Type B pancreatic cell (in vitro differentiated cells): ENCODE measurements at regions not wholly inside any gene's neighbourhood (a gene's known extent, or its start where the extent isn't known, plus 50 kb on each side); places are given as distances from the start of the nearest gene placed in this dataset.

Experiments
- DNase-seq: peaks from one replicate; pipeline ENCODE4 v3.0.0; 2021; ENCODE audit warnings: mixed read lengths; ENCODE audit not compliant: unreplicated experiment; ENCODE audit errors: extremely low spot score
- H3K27ac Mint-ChIP-seq: 2 replicates; pipeline ENCODE4 v1.8.0; 2021; ENCODE audit warnings: mild to moderate bottlenecking, mixed read lengths
- H3K27me3 Mint-ChIP-seq: 2 replicates; pipeline ENCODE4 v1.8.0; 2021; ENCODE audit warnings: mixed read lengths
- H3K36me3 Mint-ChIP-seq: 2 replicates; pipeline ENCODE4 v1.8.0; 2021; ENCODE audit warnings: mixed read lengths
- H3K4me1 Mint-ChIP-seq: one replicate; pipeline ENCODE4 v1.8.0; 2021; ENCODE audit warnings: mixed read lengths; ENCODE audit not compliant: unreplicated experiment
- H3K4me3 Mint-ChIP-seq: 2 replicates; pipeline ENCODE4 v1.8.0; 2021; ENCODE audit warnings: mild to moderate bottlenecking, mixed read lengths
- H3K9me3 Mint-ChIP-seq: 2 replicates; pipeline ENCODE4 v1.8.0; 2021; ENCODE audit warnings: mixed read lengths
- CTCF ChIP-seq: fragments of 200-600 bp; sonication (generic); conservative IDR thresholded peaks from 2 replicates; pipeline ENCODE4 v1.5.0; 2021; ENCODE audit warnings: antibody characterized with exemption, mild to moderate bottlenecking

GRCh38 chr2:59019566-59020159 lies 778.5 kb upstream of the FANCL start:
- Mint-ChIP-seq H3K9me3 (no peaks in the 10 kb centered on the region), H3K27ac (no peak overlapping the region)
- DNase-seq, result no peak

GRCh38 chr2:59018737-59019136 lies 777.6 kb upstream of the FANCL start:
- Mint-ChIP-seq H3K36me3 (no peaks in the 10 kb centered on the region), H3K4me1 (no peaks in the 10 kb centered on the region), H3K27ac (no peak overlapping the region), H3K4me3 (no peak overlapping the region), H3K9me3 (no peaks in the 10 kb centered on the region), H3K27me3 (no peaks in the 10 kb centered on the region)
- TF ChIP-seq CTCF, result no peak
- DNase-seq, result no peak

More at GRCh38 chr2:59019566-59020159, 778.5 kb upstream of the FANCL start:
- no peak for TF ChIP-seq CTCF
- no peaks in the 10 kb centered on the region for H3K36me3 Mint-ChIP-seq
- H3K27me3 Mint-ChIP-seq, result no peaks in the 10 kb centered on the region
- no peaks in the 10 kb centered on the region for H3K4me1 Mint-ChIP-seq
- H3K4me3 Mint-ChIP-seq, result no peak overlapping the region

GRCh38 chr2:59015027-59015426 lies 773.9 kb upstream of the FANCL start:
- Mint-ChIP-seq H3K4me1 (no peaks in the 10 kb centered on the region), H3K9me3 (peaks cover 6% of the 10 kb centered on the region), H3K4me3 (no peak overlapping the region), H3K36me3 (no peaks in the 10 kb centered on the region), H3K27me3 (no peaks in the 10 kb centered on the region), H3K27ac (no peak overlapping the region)
- no peak for TF ChIP-seq CTCF
- no peak for DNase-seq

GRCh38 chr2:59012971-59013370 lies 771.8 kb upstream of the FANCL start:
- Mint-ChIP-seq H3K27ac (no peak overlapping the region), H3K4me3 (no peak overlapping the region), H3K9me3 (peaks cover 6% of the 10 kb centered on the region), H3K36me3 (no peaks in the 10 kb centered on the region), H3K27me3 (no peaks in the 10 kb centered on the region), H3K4me1 (no peaks in the 10 kb centered on the region)
- no peak for TF ChIP-seq CTCF
- DNase-seq, result no peak

- TF ChIP-seq CTCF, result no peak
- Mint-ChIP-seq H3K27me3 (no peaks in the 10 kb centered on the region), H3K4me3 (no peak overlapping the region), H3K27ac (no peak overlapping the region), H3K4me1 (no peaks in the 10 kb centered on the region), H3K9me3 (peaks cover 6% of the 10 kb centered on the region), H3K36me3 (no peaks in the 10 kb centered on the region)
- DNase-seq, result no peak
Measured at GRCh38 chr2:59012234-59012633, 771.1 kb upstream of the FANCL start.

GRCh38 chr2:59008950-59009349 lies 767.8 kb upstream of the FANCL start:
- Mint-ChIP-seq H3K4me3 (no peak overlapping the region), H3K36me3 (no peaks in the 10 kb centered on the region), H3K27ac (no peak overlapping the region), H3K9me3 (peaks cover 6% of the 10 kb centered on the region), H3K4me1 (no peaks in the 10 kb centered on the region), H3K27me3 (no peaks in the 10 kb centered on the region)
- no peak for DNase-seq
- no peak for TF ChIP-seq CTCF
